Stimulated activated naive CD8-positive, alpha-beta T cell treated with anti-CD3 and anti-CD28 coated beads, Interleukin-15, Interleukin-2, amounts not matched to agents 100 ng/mL and 50 ng/mL, for 24 hours (primary cell): ENCODE measurements at regions not wholly inside any gene's neighbourhood (a gene's known extent, or its start where the extent isn't known, plus 50 kb on each side); places are given as distances from the start of the nearest gene placed in this dataset.

ENCODE experiments used
- H3K27ac Mint-ChIP-seq: one replicate; pipeline ENCODE4 v1.8.0; 2021; ENCODE audit warnings: mild to moderate bottlenecking, mixed read lengths
- H3K27me3 Mint-ChIP-seq: one replicate; pipeline ENCODE4 v1.8.0; 2021; ENCODE audit warnings: mixed read lengths
- H3K36me3 Mint-ChIP-seq: one replicate; pipeline ENCODE4 v1.8.0; 2021; ENCODE audit warnings: low read depth, mixed read lengths
- H3K4me1 Mint-ChIP-seq: one replicate; pipeline ENCODE4 v1.8.0; 2021; ENCODE audit warnings: low read depth, mixed read lengths
- H3K4me3 Mint-ChIP-seq: one replicate; pipeline ENCODE4 v1.8.0; 2021; ENCODE audit warnings: mild to moderate bottlenecking, mixed read lengths
- H3K9me3 Mint-ChIP-seq: one replicate; pipeline ENCODE4 v1.8.0; 2021; ENCODE audit warnings: mixed read lengths

DNA sequence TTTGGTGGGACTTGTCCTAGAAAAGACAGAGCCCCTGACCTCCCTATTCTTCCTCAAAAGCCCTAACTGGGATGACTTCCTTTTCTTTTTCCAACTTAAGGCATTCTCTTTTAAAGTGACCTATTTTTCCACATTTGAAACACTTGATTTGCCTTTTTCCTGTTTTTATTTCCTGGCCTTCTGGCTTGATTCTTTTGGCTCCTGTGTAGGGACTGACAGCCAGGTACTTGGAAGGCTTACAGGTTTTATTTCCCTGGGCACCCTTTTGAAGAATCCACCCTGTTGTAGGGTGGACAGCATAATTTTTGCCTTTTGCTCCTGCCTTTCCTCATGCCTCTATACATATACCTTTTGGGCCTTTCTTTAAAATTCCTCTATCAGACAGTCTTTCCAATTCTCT, 271.0 kb upstream of the AMELY start:
- Mint-ChIP-seq H3K36me3 (peaks cover 4% of the 10 kb centered on the region), H3K9me3 (peaks cover 3% of the 10 kb centered on the region), H3K27me3 (no peaks in the 10 kb centered on the region), H3K27ac (no peak overlapping the region), H3K4me3 (no peak overlapping the region), H3K4me1 (no peaks in the 10 kb centered on the region)

DNA sequence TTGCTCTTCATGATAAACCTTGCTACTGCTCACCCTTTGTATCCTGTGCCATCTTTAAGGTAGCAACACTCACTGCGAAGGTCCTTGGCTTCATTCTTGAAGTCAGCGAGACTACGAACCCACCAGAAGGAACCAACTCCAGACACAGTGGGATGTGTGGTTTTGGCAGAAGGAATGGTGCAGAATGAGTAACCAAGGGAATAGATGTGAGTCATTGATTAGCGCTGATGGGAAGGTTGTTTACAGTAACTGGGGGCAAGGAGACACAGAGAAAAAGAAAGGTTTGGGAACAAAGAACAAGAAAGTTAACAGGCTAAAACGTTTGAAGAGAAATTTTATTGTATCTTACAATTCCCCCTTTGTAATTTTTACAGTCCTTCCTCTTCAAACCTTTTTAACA, 266.1 kb upstream of the AMELY start:
- no peak overlapping the region for H3K27ac Mint-ChIP-seq
- no peaks in the 10 kb centered on the region for H3K4me1 Mint-ChIP-seq
- no peaks in the 10 kb centered on the region for H3K36me3 Mint-ChIP-seq
- no peak overlapping the region for H3K4me3 Mint-ChIP-seq
- H3K27me3 Mint-ChIP-seq, result no peaks in the 10 kb centered on the region
- no peaks in the 10 kb centered on the region for H3K9me3 Mint-ChIP-seq

DNA sequence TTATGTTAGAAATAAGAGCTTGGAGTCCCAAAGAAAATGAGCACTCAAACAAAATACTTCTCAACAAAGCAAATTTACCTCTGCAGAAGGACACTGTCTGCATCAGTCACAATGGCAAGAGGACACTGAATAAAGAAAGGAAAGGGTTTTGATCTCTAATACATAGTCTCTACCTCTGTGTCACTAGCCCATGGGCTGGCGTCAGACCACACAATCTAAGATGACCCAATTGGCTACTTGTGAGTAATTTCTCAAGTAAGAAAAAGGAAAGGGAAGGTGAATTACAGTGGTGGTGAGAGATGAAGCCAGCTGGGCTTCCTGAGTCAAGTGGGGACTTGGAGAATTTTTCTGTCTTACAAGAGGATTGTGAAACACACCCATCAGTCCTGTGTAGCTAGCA, 257.9 kb upstream of the AMELY start:
- Mint-ChIP-seq H3K9me3 (no peaks in the 10 kb centered on the region), H3K4me3 (no peak overlapping the region), H3K36me3 (no peaks in the 10 kb centered on the region), H3K27me3 (no peaks in the 10 kb centered on the region), H3K4me1 (no peaks in the 10 kb centered on the region), H3K27ac (no peak overlapping the region)

DNA sequence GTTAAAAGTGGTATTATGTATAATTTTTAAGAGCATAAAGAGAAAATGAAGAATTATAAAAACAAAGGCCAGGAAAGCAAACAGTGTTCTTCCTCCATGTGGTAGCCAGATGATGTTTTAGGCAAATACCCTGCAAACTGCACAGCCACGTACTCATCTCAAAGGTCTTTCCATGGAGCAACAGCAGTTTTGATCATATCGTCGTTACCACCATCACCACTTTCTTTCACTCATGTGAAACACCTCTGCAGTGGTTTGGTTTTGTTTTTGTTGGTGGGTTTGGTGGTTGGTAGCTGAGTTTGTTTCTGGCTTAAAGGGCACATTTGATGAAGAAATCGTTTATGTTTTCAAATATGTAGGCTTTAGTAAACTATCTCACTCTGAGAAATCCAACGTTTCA, 229.9 kb upstream of the AMELY start:
- no peak overlapping the region for H3K4me3 Mint-ChIP-seq
- no peak overlapping the region for H3K27ac Mint-ChIP-seq
- H3K9me3 Mint-ChIP-seq, result no peaks in the 10 kb centered on the region
- no peaks in the 10 kb centered on the region for H3K4me1 Mint-ChIP-seq
- H3K36me3 Mint-ChIP-seq, result no peaks in the 10 kb centered on the region
- H3K27me3 Mint-ChIP-seq, result no peaks in the 10 kb centered on the region
